Stimulated activated CD4-positive, alpha-beta T cell treated with anti-CD3 and anti-CD28 coated beads, Interleukin-4, amount 100 ng/mL, for 4 hours (primary cell): ENCODE measurements at regions not wholly inside any gene's neighbourhood (a gene's known extent, or its start where the extent isn't known, plus 50 kb on each side); places are given as distances from the start of the nearest gene placed in this dataset.

Experiments used
- DNase-seq, 2 experiments: peaks; one replicate each; pipeline ENCODE4 v3.0.0-alpha.2; 2020

DNA sequence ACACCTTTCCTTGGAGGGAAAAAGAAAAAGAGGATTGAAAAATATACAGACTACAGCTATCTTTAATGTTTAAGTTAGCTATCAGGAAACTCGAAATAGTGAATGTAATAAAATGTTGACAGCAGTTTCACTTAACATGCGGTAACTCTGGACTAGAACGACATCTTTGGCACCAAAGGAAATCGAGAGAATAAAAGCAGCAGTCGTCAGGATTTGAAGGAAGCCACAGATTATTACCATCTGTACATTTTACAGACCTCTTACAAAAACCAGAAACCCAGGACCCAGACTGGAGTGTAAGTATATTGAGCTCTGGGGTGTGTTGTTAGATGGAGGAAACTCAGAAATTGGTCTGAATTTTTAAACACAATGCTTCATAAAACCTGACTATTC, 51.6 kb upstream of the STOX2 start:
- DNase-seq: no peak
